ES-I3 (cell line): ENCODE measurements at regions not wholly inside any gene's neighbourhood (a gene's known extent, or its start where the extent isn't known, plus 50 kb on each side); places are given as distances from the start of the nearest gene placed in this dataset.

Experiments
- H3K36me3 ChIP-seq: 2 replicates; pipeline ENCODE4 v1.6.1; 2013; ENCODE audit warnings: mild to moderate bottlenecking, low read length, control low read depth, moderate library complexity; ENCODE audit not compliant: insufficient read depth
- H3K4me1 ChIP-seq: 2 replicates; pipeline ENCODE4 v1.6.1; 2013; ENCODE audit warnings: mild to moderate bottlenecking, control low read depth, low read length; ENCODE audit not compliant: insufficient read depth
- H3K9ac ChIP-seq: 2 replicates; pipeline ENCODE4 v1.6.1; 2013; ENCODE audit warnings: low read depth, mild to moderate bottlenecking, low read length, moderate library complexity
- H3K9me3 ChIP-seq: 2 replicates; pipeline ENCODE4 v1.6.1; 2013; ENCODE audit warnings: mild to moderate bottlenecking, low read length, moderate library complexity; ENCODE audit not compliant: control insufficient read depth, insufficient read depth

GRCh38 chr3:181881749-181882148, 170.0 kb downstream of the SOX2 start:
- H3K9me3 ChIP-seq = no peaks in the 10 kb centered on the region
- H3K36me3 ChIP-seq = no peaks in the 10 kb centered on the region
- H3K9ac ChIP-seq = no peak overlapping the region

GRCh38 chr3:181885868-181886630, 174.3 kb downstream of the SOX2 start:
- no peaks in the 10 kb centered on the region for H3K36me3 ChIP-seq

More at GRCh38 chr3:181881749-181882148, 170.0 kb downstream of the SOX2 start:
- H3K4me1 ChIP-seq = peaks cover 4% of the 10 kb centered on the region

DNA sequence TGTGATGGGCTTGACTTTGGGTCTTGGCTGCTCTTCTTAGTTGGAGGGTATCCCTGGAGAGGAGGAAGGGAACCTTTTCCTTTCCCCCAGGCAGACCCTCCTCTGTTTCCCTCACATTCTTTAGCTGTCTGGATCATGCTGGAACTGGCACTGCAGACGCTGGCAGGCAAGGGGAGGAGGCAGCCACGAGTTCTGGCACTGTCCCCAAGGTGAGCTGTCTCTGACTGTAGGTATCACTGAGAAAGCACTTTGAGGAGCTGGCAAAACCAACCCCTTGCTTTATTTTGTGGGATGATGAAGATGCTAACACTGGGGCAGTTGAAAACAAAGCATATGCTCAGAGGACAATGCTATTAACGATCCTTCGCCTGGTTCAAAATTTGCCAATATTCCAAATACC, 175.0 kb downstream of the SOX2 start:
- peaks cover 19% of the 10 kb centered on the region for H3K4me1 ChIP-seq
- no peak overlapping the region for H3K9ac ChIP-seq
- H3K9me3 ChIP-seq = no peaks in the 10 kb centered on the region
- no peaks in the 10 kb centered on the region for H3K36me3 ChIP-seq

More at GRCh38 chr3:181885868-181886630, 174.3 kb downstream of the SOX2 start:
- no peak overlapping the region for H3K9ac ChIP-seq
- H3K4me1 ChIP-seq = peaks cover 19% of the 10 kb centered on the region
- no peaks in the 10 kb centered on the region for H3K9me3 ChIP-seq

- no peak overlapping the region for H3K9ac ChIP-seq
- H3K9me3 ChIP-seq = no peaks in the 10 kb centered on the region
- H3K4me1 ChIP-seq = peaks cover 19% of the 10 kb centered on the region
- H3K36me3 ChIP-seq = no peaks in the 10 kb centered on the region
These were observed 176.0 kb downstream of the SOX2 start for GRCh38 chr3:181887685-181888084.

DNA sequence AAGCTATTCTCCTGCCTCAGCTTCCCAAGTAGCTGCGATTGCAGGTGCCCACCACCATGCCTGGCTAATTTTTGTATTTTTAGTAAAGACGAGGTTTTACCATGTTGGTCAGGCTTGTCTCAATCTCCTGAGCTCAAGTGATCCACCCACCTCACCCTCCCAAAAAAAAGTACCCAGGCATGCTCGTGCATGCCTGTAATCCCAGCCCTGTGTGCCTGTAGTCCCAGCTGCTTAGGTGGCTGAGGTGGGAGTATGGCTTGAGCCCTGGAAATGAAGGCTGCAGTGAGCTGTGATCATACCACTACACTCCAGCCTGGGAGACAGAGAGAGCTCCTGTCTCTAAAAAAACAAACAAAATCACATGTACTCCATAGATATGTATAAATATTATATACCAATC, 176.5 kb downstream of the SOX2 start:
- Histone ChIP-seq H3K9me3 (no peaks in the 10 kb centered on the region), H3K36me3 (no peaks in the 10 kb centered on the region), H3K4me1 (peaks cover 24% of the 10 kb centered on the region), H3K9ac (no peak overlapping the region)

GRCh38 chr3:181892848-181893247, 181.1 kb downstream of the SOX2 start:
- H3K9ac ChIP-seq = no peak overlapping the region
- no peaks in the 10 kb centered on the region for H3K36me3 ChIP-seq
- H3K9me3 ChIP-seq = no peaks in the 10 kb centered on the region
- H3K4me1 ChIP-seq = peaks cover 10% of the 10 kb centered on the region

GRCh38 chr3:181896605-181897004, 184.9 kb downstream of the SOX2 start:
- no peaks in the 10 kb centered on the region for H3K36me3 ChIP-seq
- H3K9me3 ChIP-seq = no peaks in the 10 kb centered on the region
- peaks cover 6% of the 10 kb centered on the region for H3K4me1 ChIP-seq
- no peak overlapping the region for H3K9ac ChIP-seq

DNA sequence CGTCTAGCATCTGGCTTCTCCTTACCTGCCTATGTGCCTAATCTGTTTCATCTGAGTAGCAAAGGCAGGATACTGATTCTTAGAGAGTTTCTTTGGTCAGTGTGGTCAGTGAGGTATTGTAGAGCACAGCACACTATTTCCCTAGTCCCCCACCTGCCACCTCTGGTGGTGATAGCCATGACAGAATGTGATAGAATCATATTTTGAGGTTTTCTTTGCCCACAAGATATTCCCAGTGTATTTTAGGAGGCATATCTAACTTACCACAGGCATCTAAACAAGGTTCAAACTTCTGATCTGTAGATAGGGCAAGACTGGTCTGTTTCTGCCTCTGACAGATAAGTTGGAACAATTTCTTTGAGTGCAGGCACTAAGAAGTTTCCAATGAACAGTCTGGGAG, 188.0 kb downstream of the SOX2 start:
- Histone ChIP-seq H3K9me3 (no peaks in the 10 kb centered on the region), H3K9ac (no peak overlapping the region), H3K36me3 (no peaks in the 10 kb centered on the region), H3K4me1 (no peaks in the 10 kb centered on the region)

GRCh38 chr3:181901626-181902025, 189.9 kb downstream of the SOX2 start:
- no peak overlapping the region for H3K9ac ChIP-seq
- H3K36me3 ChIP-seq = no peaks in the 10 kb centered on the region
- H3K4me1 ChIP-seq = no peaks in the 10 kb centered on the region
- H3K9me3 ChIP-seq = no peaks in the 10 kb centered on the region

- Histone ChIP-seq H3K4me1 (peaks cover 6% of the 10 kb centered on the region; the same call in 1 of the 2 replicates), H3K9me3 (no peaks in the 10 kb centered on the region), H3K36me3 (no peaks in the 10 kb centered on the region), H3K9ac (no peak overlapping the region)
These were observed 194.6 kb downstream of the SOX2 start for GRCh38 chr3:181906338-181906737.

GRCh38 chr3:181909241-181909640, 197.5 kb downstream of the SOX2 start:
- H3K9me3 ChIP-seq = no peaks in the 10 kb centered on the region
- H3K36me3 ChIP-seq = no peaks in the 10 kb centered on the region
- H3K4me1 ChIP-seq = peaks cover 13% of the 10 kb centered on the region
- H3K9ac ChIP-seq = no peak overlapping the region

- H3K36me3 ChIP-seq = no peaks in the 10 kb centered on the region
- no peaks in the 10 kb centered on the region for H3K9me3 ChIP-seq
- H3K4me1 ChIP-seq = peaks cover 36% of the 10 kb centered on the region
- H3K9ac ChIP-seq = no peak overlapping the region
These were observed 200.7 kb downstream of the SOX2 start for GRCh38 chr3:181912384-181912783.

DNA sequence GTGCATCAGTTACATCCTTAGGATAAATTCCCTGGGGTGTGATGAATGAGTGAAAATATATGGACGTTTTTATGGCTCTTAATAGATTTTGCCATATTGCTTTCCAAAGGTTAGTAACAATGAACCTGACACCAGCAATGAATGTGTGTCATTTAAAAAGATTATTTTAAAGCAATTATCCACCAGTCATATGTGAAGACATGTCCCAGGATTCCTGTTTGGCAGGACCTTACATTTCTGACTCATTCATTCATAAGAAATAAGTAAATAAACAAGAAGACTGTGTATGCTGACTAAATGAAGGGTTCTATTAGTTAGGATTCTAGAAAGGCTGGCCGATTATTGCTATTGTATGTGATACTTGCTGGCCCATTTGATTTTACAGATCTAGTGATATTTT, 201.5 kb downstream of the SOX2 start:
- Histone ChIP-seq H3K36me3 (no peaks in the 10 kb centered on the region), H3K4me1 (peaks cover 30% of the 10 kb centered on the region), H3K9me3 (no peaks in the 10 kb centered on the region), H3K9ac (no peak overlapping the region)

DNA sequence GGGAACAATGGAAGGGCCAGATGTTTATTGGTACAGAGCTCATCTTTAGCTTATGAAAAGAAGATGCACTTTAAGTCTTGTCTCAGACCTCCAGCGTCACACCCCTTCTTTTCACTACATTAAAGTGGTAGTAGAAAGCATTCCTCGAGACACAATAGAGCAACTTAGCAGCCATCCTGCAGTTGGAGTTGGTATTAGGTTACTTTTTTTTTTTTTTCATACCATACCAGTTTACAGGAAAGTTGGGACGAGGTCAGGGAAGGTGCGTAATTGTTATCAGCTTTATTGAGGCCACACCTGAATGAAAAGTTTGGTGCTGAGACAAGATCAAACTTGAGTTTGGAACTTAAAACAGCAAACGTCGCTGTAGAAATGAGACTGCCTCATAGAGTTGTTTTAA, 203.8 kb downstream of the SOX2 start:
- Histone ChIP-seq H3K9me3 (no peaks in the 10 kb centered on the region), H3K9ac (no peak overlapping the region), H3K36me3 (no peaks in the 10 kb centered on the region), H3K4me1 (peaks cover 30% of the 10 kb centered on the region)

- no peak overlapping the region for H3K9ac ChIP-seq
- peaks cover 30% of the 10 kb centered on the region for H3K4me1 ChIP-seq
- no peaks in the 10 kb centered on the region for H3K36me3 ChIP-seq
- no peaks in the 10 kb centered on the region for H3K9me3 ChIP-seq
These were observed 204.3 kb downstream of the SOX2 start for GRCh38 chr3:181916013-181916412.
